ENCODE measurements at regions not wholly inside any gene's neighbourhood (a gene's known extent, or its start where the extent isn't known, plus 50 kb on each side); places are given as distances from the start of the nearest gene placed in this dataset.

- H3K27ac ChIP-seq (ENCODE audit: extremely low read depth, low read depth, low read length), result no peak overlapping the region
- no peaks in the 10 kb centered on the region for H3K36me3 ChIP-seq (ENCODE audit: control insufficient read depth in 2 of 2, insufficient read depth in 1 of 2, low read length in 2 of 2)
- no peaks in the 10 kb centered on the region for H3K4me1 ChIP-seq (ENCODE audit: control insufficient read depth, insufficient read depth, low read length)
- CTCF ChIA-PET, result interaction anchor here (0.6 kb wide), 2 partner anchors 49 to 324 kb away, joined by 3 to 5 read pairs; no protein-coding TSS in a partner anchor
- TF ChIP-seq ZNF335 (tag by site-specific recombination; conservative IDR thresholded peaks at IDR 0.05) (no peak), MEIS1 (CRISPR knock-in tag; IDR thresholded peaks at IDR 0.05; ENCODE audit: borderline replicate concordance) (no peak), ZNF433 (tag by site-specific recombination; IDR thresholded peaks at IDR 0.05; ENCODE audit: low read depth) (no peak), ZNF76 (tag by site-specific recombination; IDR thresholded peaks at IDR 0.05; ENCODE audit: borderline replicate concordance, low read depth) (no peak), ZBTB7A (tag by site-specific recombination; IDR thresholded peaks at IDR 0.05; ENCODE audit: low read depth) (no peak), GLI4 (tag by site-specific recombination; IDR thresholded peaks at IDR 0.05) (no peak), ZNF510 (tag by site-specific recombination; IDR thresholded peaks at IDR 0.05; ENCODE audit: insufficient replicate concordance) (no peak), ZNF692 (tag by site-specific recombination; IDR thresholded peaks at IDR 0.05) (no peak), ZNF274 (IDR thresholded peaks at IDR 0.05; ENCODE audit: low read length) (no peak), ZNF274 (tag by site-specific recombination; IDR thresholded peaks at IDR 0.05; ENCODE audit: borderline replicate concordance) (no peak), MYNN (tag by site-specific recombination; IDR thresholded peaks at IDR 0.05; ENCODE audit: borderline replicate concordance) (no peak), ZNF214 (tag by site-specific recombination; IDR thresholded peaks at IDR 0.05; ENCODE audit: borderline replicate concordance) (no peak), ZNF639 (tag by site-specific recombination; IDR thresholded peaks at IDR 0.05) (no peak), ZNF777 (tag by site-specific recombination; IDR thresholded peaks at IDR 0.05; ENCODE audit: borderline replicate concordance) (no peak), ZNF624 (tag by site-specific recombination; IDR thresholded peaks at IDR 0.05) (no peak), ZSCAN30 (tag by site-specific recombination; IDR thresholded peaks at IDR 0.05) (no peak), ZBTB44 (tag by site-specific recombination; IDR thresholded peaks at IDR 0.05) (no peak), ZNF660 (tag by site-specific recombination; IDR thresholded peaks at IDR 0.05) (no peak), ZNF585B (tag by site-specific recombination; IDR thresholded peaks at IDR 0.05) (no peak), ZNF398 (tag by site-specific recombination; IDR thresholded peaks at IDR 0.05) (no peak), ZNF747 (tag by site-specific recombination; IDR thresholded peaks at IDR 0.05) (no peak)
- no peaks in the 10 kb centered on the region for H3K9me3 ChIP-seq (ENCODE audit: control insufficient read depth, insufficient read depth, low read depth, low read length)
- H3K4me3 ChIP-seq (ENCODE audit: low read depth, low read length), result no peak overlapping the region
- POLR2A ChIA-PET, result no interaction called here
These were observed 77.5 kb downstream of the PCDH18 start for GRCh38 chr4:137454767-137455166.
